Heart right ventricle (tissue), 16 donors: ENCODE measurements at regions not wholly inside any gene's neighbourhood (a gene's known extent, or its start where the extent isn't known, plus 50 kb on each side); places are given as distances from the start of the nearest gene placed in this dataset.

Source experiments
- ATAC-seq, 8 donors: fragments of 200-7000 bp; cut with Tn5 transposase; one replicate each; pipeline ENCODE4 v1.9.1; 2020; ENCODE audit warnings: mild to moderate bottlenecking in 8 of 8, moderate library complexity in 8 of 8, moderate number of reproducible peaks in 1 of 8
- DNase-seq, 2 donors: peaks; one replicate each; pipeline ENCODE4 v3.0.0-alpha.2; 2020
- H3K27ac ChIP-seq, 10 donors: fragments of 200-600 bp; sonication (generic) in 2 of 10; one replicate each; pipeline versions ENCODE4 v1.5.0 to v1.8.0; 2020 to 2022; ENCODE audit warnings: mild to moderate bottlenecking in 3 of 10
- H3K27me3 ChIP-seq, 7 donors: fragments of 200-600 bp; one replicate each; pipeline ENCODE4 v1.8.0; 2021 to 2022; ENCODE audit warnings: mild to moderate bottlenecking in 2 of 7
- H3K36me3 ChIP-seq, 9 donors: fragments of 200-600 bp; sonication (generic) in 1 of 9; one replicate each; pipeline versions ENCODE4 v1.5.0 to v1.8.0; 2020 to 2022; ENCODE audit warnings: mild to moderate bottlenecking in 2 of 9
- H3K4me1 ChIP-seq, 9 donors: fragments of 200-600 bp; sonication (generic) in 1 of 9; one replicate each; pipeline versions ENCODE4 v1.5.0 to v1.8.0; 2020 to 2022; ENCODE audit warnings: mild to moderate bottlenecking in 4 of 9
- H3K4me3 ChIP-seq, 10 donors: fragments of 200-600 bp; sonication (generic) in 2 of 10; one replicate each; pipeline versions ENCODE4 v1.5.0 to v1.8.0; 2020 to 2022; ENCODE audit warnings: mild to moderate bottlenecking in 7 of 10, moderate library complexity in 2 of 10
- H3K9me3 ChIP-seq, 11 donors: fragments of 200-600 bp in 10 of 11; sonication (generic) in 2 of 11; one replicate each; pipeline versions ENCODE4 v1.5.0 to v1.8.0; 2013 to 2022; ENCODE audit warnings: mild to moderate bottlenecking in 2 of 11, control low read depth in 1 of 11, moderate library complexity in 1 of 11
- CTCF ChIP-seq, 9 donors: fragments of 200-600 bp; sonication (generic) in 2 of 9; IDR thresholded peaks; one replicate each; pipeline versions ENCODE4 v1.5.0 to v1.8.0; 2021 to 2022; ENCODE audit warnings: antibody characterized with exemption in 9 of 9, mild to moderate bottlenecking in 5 of 9, moderate library complexity in 1 of 9
- WGBS, 2 donors: extraction: QIAGEN DNeasy Blood & Tissue Kit; methylation state at CpG; one replicate each; pipeline ENCODE4 v1.1.7; 2013; ENCODE audit warnings: inconsistent platforms in 1 of 2; 5-methylcytosine and 5-hydroxymethylcytosine counted together
- intact Hi-C, 10 donors: fragments of 100-400 bp; cut with DNase I; formaldehyde crosslinking; loops; one replicate each; pipeline versions ENCODE4 v1.11.1 to v1.14.2; 2022
- donor health status: Arrhythmogenic right ventricular cardiomyopathy.
- donor health status: ischemic (EF 13 %, LVEDD 7.1; RV severe dilation, severe dysfunction).
- donor health status: healthy with polysubstance abuse.
- donor health status: DM: no; HTN: yes; CAD: no.
- donor health status: DM: no; HTN: no; CAD: no.
- donor health status: ischemic (EF 25% LVEDD 6.9; RV normal size, moderate dysfunction).
- donor health status: ischemic (EF 25% LVEDD 5.7; RV mildly dilated, moderate dysfunction).
- donor health status: healthy.
- donor health status: DM: yes; HTN: yes; CAD: no.
- donor health status: Ischemic cardiomyopathy.
- donor health status: ischemic (EF 35%, LVEDD 5.7; RV mildly dilated, moderate dysfunction).
- donor health status: nonischemic (EF 11% LVEDD 7.7; RV severe dilation, severe dysfunction).
- donor health status: DM: yes; HTN: yes; CAD: no.
- donor health status: PGD.
- donor health status: ischemic (EF 29% LVEDD 5.4; RV normal size, mild dysfunction).
- donor health status: nonischemic (EF 23%, LVEDD 6.1; RV moderate dilation, normal function).

- peaks cover 0 to 46% (median 17%) of the 10 kb centered on the region in 7 donors for H3K27me3 ChIP-seq
Observed at GRCh38 chr1:25086518-25087079, 145.7 kb downstream of the SYF2 start.

DNA sequence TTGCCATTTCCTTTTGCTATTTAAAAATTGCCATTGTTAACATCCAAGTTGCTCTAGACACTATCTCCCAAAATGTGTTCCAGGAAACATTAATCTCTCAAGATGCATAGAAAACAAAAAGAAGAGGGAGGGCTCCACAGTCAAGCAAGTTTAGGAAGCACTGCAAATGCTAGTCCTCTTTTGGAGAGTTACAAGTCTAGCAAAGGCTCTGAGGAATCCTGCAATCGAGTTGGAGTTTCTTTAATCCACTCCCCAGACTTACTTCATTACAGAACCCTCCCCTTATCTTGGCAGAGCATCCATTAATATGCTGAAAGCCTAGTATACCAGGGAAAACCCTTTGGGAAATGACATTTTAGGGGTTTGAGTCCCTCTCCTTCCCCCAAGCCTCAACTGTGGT lies 147.9 kb downstream of the SYF2 start:
- ATAC-seq = no peak
- TF ChIP-seq CTCF (IDR thresholded peaks at IDR 0.05) = no peak
- intact Hi-C loops = no loop called here
- no peak overlapping the region for H3K4me3 ChIP-seq
- no peak overlapping the region for H3K27ac ChIP-seq
- no peak for DNase-seq
- H3K9me3 ChIP-seq = peaks cover 0 to 3% (median 0%) of the 10 kb centered on the region in 11 donors
- H3K36me3 ChIP-seq = no peaks in the 10 kb centered on the region
- 48 to 59% methylated on average over 1 of the region's 1 CpG for WGBS, 2 donors
- H3K4me1 ChIP-seq = no peaks in the 10 kb centered on the region
- H3K27me3 ChIP-seq = peaks cover 0 to 31% (median 12%) of the 10 kb centered on the region in 7 donors

More at GRCh38 chr1:25086518-25087079, 145.7 kb downstream of the SYF2 start:
- DNase-seq (no peak), ATAC-seq (no peak)
- Histone ChIP-seq H3K9me3 (no peaks in the 10 kb centered on the region), H3K4me1 (no peaks in the 10 kb centered on the region), H3K4me3 (no peak overlapping the region), H3K36me3 (no peaks in the 10 kb centered on the region), H3K27ac (no peak overlapping the region)
- no peak for TF ChIP-seq CTCF (IDR thresholded peaks at IDR 0.05)
- 75 to 78% methylated on average over 3 of the region's 3 CpGs for WGBS, 2 donors
- intact Hi-C loops = no loop called here

DNA sequence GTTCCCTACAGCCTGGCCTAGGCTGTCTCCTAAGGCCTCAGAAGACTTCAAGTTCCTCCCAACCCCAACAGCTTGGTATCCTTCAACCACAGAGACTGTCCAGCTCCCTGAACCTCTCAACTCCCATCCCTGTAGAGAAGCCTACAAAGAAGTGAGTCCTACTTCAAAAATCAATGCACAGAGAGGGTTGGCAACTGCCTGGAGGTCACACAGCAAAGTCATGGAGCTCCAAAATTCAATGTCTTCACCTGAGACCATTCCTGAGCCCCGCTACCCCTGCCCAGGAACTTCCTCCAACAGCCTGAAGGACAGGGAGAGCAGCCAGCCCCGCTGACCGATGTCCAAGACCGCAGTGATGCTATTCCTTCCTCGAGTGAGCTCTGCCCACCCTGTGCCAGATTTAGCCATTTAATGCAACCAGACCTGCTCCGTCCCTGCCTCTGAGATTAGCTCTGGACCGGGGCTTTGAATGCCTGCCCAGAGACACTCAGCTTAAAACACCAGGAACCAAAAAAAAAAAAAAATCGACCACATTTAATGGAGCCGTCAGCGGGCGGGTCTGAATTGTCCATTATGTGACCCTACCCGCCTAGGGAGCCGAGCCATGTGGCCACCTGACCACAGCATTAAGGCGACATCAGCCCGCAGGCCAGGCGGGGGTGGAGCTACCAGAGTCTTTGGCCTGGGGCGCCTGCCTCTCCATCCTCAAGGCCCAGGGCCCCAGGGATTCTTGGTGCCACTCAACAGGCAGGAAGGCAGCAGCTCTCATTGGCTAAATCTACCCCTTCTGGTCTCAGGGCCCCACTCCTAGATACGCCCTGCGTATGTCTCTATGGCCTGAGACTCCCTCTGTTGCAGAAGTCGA lies 148.6 kb downstream of the SYF2 start:
- Histone ChIP-seq H3K36me3 (no peaks in the 10 kb centered on the region), H3K27ac (no peak overlapping the region), H3K4me3 (no peak overlapping the region), H3K9me3 (peaks cover 0 to 10% (median 0%) of the 10 kb centered on the region in 11 donors), H3K27me3 (peaks cover 0 to 25% (median 11%) of the 10 kb centered on the region in 7 donors), H3K4me1 (no peaks in the 10 kb centered on the region)
- no peak for ATAC-seq
- intact Hi-C loops = no loop called here
- no peak for DNase-seq
- TF ChIP-seq CTCF (IDR thresholded peaks at IDR 0.05) = no peak
- 73 to 78% methylated on average over 20 of the region's 20 CpGs for WGBS, 2 donors

DNA sequence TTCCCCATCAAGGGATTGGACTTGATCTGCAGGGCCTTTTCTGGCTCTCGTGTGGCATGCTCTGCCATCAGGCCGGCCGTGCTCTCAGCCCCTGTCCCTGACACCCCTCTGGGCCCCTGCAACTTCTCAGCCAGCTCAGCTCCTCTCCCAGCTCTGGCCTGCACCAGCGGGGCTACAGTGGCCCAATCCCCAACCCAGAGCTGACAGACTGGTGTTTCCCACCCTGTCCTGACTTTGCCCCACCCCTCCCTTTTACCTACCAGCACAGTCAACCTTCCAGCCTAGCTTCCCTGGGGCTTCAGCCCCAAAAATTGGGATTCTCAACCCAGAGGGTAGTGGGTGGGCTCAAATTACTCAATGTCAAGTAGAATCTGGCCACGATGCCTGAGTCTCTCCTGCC lies 149.3 kb downstream of the SYF2 start:
- Histone ChIP-seq H3K9me3 (peaks cover 0 to 17% (median 0%) of the 10 kb centered on the region in 11 donors), H3K4me3 (no peak overlapping the region), H3K4me1 (no peaks in the 10 kb centered on the region), H3K36me3 (no peaks in the 10 kb centered on the region), H3K27me3 (peaks cover 0 to 21% (median 6%) of the 10 kb centered on the region in 7 donors), H3K27ac (no peak overlapping the region)
- intact Hi-C loops = no loop called here
- DNase-seq (no peak), ATAC-seq (no peak)
- no peak for TF ChIP-seq CTCF (IDR thresholded peaks at IDR 0.05)
- WGBS, 2 donors = 73 to 75% methylated on average over 5 of the region's 5 CpGs
